ENCODE measurements at regions not wholly inside any gene's neighbourhood (a gene's known extent, or its start where the extent isn't known, plus 50 kb on each side); places are given as distances from the start of the nearest gene placed in this dataset.

- intact Hi-C loops (cut with DNase I; ENCODE audit: low total_unique reads): no loop called here
These were observed 79.3 kb downstream of the PCTP start for GRCh38 chr17:55829995-55830612.

GRCh38 chr17:55830699-55831471 lies 80.0 kb downstream of the PCTP start:
- intact Hi-C loops (cut with DNase I; ENCODE audit: low total_unique reads): no loop called here
- Histone ChIP-seq H3K4me3 (no peak overlapping the region), H3K27ac (no peak overlapping the region), H3K27me3 (no peaks in the 10 kb centered on the region), H3K36me3 (no peaks in the 10 kb centered on the region), H3K4me1 (no peaks in the 10 kb centered on the region), H3K9me3 (no peaks in the 10 kb centered on the region)
- no peak for DNase-seq (ENCODE audit: low spot score in 2 of 2)
- TF ChIP-seq CTCF (IDR thresholded peaks at IDR 0.05) (no peak), POLR2A (IDR thresholded peaks at IDR 0.05) (no peak), POLR2AphosphoS5 (IDR thresholded peaks at IDR 0.05) (no peak)

More at GRCh38 chr17:55829995-55830612, 79.3 kb downstream of the PCTP start:
- H3K9me3 ChIP-seq: no peaks in the 10 kb centered on the region
- H3K36me3 ChIP-seq: no peaks in the 10 kb centered on the region
- H3K27me3 ChIP-seq: no peaks in the 10 kb centered on the region
- no peak overlapping the region for H3K4me3 ChIP-seq
- no peak for DNase-seq (ENCODE audit: low spot score in 2 of 2)
- TF ChIP-seq CTCF (IDR thresholded peaks at IDR 0.05) (no peak), POLR2A (IDR thresholded peaks at IDR 0.05) (no peak), POLR2AphosphoS5 (IDR thresholded peaks at IDR 0.05) (no peak)
- no peak overlapping the region for H3K27ac ChIP-seq
- H3K4me1 ChIP-seq: no peaks in the 10 kb centered on the region

GRCh38 chr17:55833306-55833705 lies 82.5 kb downstream of the PCTP start:
- Histone ChIP-seq H3K27me3 (no peaks in the 10 kb centered on the region), H3K9me3 (no peaks in the 10 kb centered on the region), H3K27ac (no peak overlapping the region), H3K4me3 (no peak overlapping the region), H3K36me3 (no peaks in the 10 kb centered on the region), H3K4me1 (no peaks in the 10 kb centered on the region)
- no peak for TF ChIP-seq CTCF (IDR thresholded peaks at IDR 0.05)
- TF ChIP-seq POLR2AphosphoS5 (IDR thresholded peaks at IDR 0.05): no peak
- TF ChIP-seq POLR2A (IDR thresholded peaks at IDR 0.05): no peak
- intact Hi-C loops (cut with DNase I; ENCODE audit: low total_unique reads): no loop called here
- DNase-seq (ENCODE audit: low spot score in 2 of 2): no peak

- H3K9me3 ChIP-seq: no peaks in the 10 kb centered on the region
- no peaks in the 10 kb centered on the region for H3K36me3 ChIP-seq
- no peak for DNase-seq (ENCODE audit: low spot score in 2 of 2)
- H3K4me3 ChIP-seq: no peak overlapping the region
- intact Hi-C loops (cut with DNase I; ENCODE audit: low total_unique reads): no loop called here
- no peaks in the 10 kb centered on the region for H3K27me3 ChIP-seq
- TF ChIP-seq POLR2AphosphoS5 (IDR thresholded peaks at IDR 0.05) (peak in 1 of 3 donors; percentile 45), CTCF (IDR thresholded peaks at IDR 0.05) (no peak)
- H3K27ac ChIP-seq: no peak overlapping the region
- no peaks in the 10 kb centered on the region for H3K4me1 ChIP-seq
These were observed 91.7 kb downstream of the PCTP start for GRCh38 chr17:55842405-55843158.

- Histone ChIP-seq H3K27ac (no peak overlapping the region), H3K4me3 (no peak overlapping the region), H3K36me3 (no peaks in the 10 kb centered on the region), H3K4me1 (no peaks in the 10 kb centered on the region), H3K9me3 (no peaks in the 10 kb centered on the region), H3K27me3 (no peaks in the 10 kb centered on the region)
- TF ChIP-seq POLR2A (IDR thresholded peaks at IDR 0.05) (no peak), CTCF (IDR thresholded peaks at IDR 0.05) (no peak), POLR2AphosphoS5 (IDR thresholded peaks at IDR 0.05) (no peak)
- intact Hi-C loops (cut with DNase I; ENCODE audit: low total_unique reads): no loop called here
- no peak for DNase-seq (ENCODE audit: low spot score in 2 of 2)
These were observed 92.9 kb downstream of the PCTP start for GRCh38 chr17:55843785-55844184.

Measured in breast epithelium (tissue), 4 donors.